ENCODE measurements at regions not wholly inside any gene's neighbourhood (a gene's known extent, or its start where the extent isn't known, plus 50 kb on each side); places are given as distances from the start of the nearest gene placed in this dataset.

DNA sequence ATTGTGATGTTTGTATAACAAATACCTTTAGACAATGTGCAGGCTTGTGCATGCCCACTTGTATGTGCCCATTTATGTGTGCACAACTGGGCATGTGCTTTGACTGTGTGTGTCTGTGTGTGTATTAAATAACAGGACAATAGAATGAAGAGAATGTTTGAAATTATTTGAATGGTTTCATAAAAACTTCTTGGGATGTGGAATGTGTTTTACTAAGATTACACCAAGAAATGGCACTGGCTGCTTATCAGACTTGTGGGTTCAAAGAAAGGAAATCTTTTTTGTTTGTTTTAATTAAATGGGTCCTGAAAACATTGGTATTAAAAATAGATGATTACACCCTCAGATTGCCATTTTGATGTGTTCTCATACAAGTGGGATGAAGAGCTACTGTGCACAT, 191.6 kb upstream of the CCN2 start:
- Histone ChIP-seq H3K27ac (ENCODE audit: low read length) (no peak overlapping the region), H3K27me3 (ENCODE audit: control insufficient read depth, insufficient read depth, low read length) (no peaks in the 10 kb centered on the region), H3K4me3 (ENCODE audit: low read length) (no peak overlapping the region), H3K9me3 (ENCODE audit: control insufficient read depth, low read depth, low read length) (no peaks in the 10 kb centered on the region), H3K4me1 (ENCODE audit: control insufficient read depth, insufficient read depth, low read length) (no peaks in the 10 kb centered on the region), H3K36me3 (ENCODE audit: control insufficient read depth, insufficient read depth, low read length) (no peaks in the 10 kb centered on the region)
- DNase-seq: no peak

GRCh38 chr6:132142308-132142707, 191.1 kb upstream of the CCN2 start:
- Histone ChIP-seq H3K4me1 (ENCODE audit: control insufficient read depth, insufficient read depth, low read length) (no peaks in the 10 kb centered on the region), H3K36me3 (ENCODE audit: control insufficient read depth, insufficient read depth, low read length) (no peaks in the 10 kb centered on the region), H3K27ac (ENCODE audit: low read length) (no peak overlapping the region), H3K27me3 (ENCODE audit: control insufficient read depth, insufficient read depth, low read length) (no peaks in the 10 kb centered on the region), H3K9me3 (ENCODE audit: control insufficient read depth, low read depth, low read length) (no peaks in the 10 kb centered on the region), H3K4me3 (ENCODE audit: low read length) (no peak overlapping the region)
- 67% methylated on average over 1 of the region's 1 CpG for WGBS (ENCODE audit: insufficient coverage, low lambda C conversion rate)
- no peak for DNase-seq

DNA sequence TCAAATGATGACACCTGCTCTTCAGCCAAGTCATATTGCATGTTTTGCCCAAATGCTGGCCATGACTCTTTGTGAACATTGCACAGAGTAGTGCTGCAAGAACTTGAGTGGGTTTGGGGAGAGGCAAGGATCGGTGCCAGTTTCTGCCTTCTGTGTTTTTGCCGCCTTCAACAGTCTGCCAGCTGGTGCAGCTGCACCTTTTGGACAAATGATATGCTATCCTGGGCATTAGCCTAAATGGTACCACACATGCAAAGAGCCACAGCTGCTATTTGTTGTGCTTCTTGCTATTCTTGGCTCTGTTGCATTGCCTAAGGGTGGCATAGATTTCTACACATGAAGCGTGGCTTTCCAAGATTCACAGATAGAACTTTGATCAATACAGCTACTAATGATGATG, 189.0 kb upstream of the CCN2 start:
- DNase-seq: no peak
- Histone ChIP-seq H3K4me1 (ENCODE audit: control insufficient read depth, insufficient read depth, low read length) (no peaks in the 10 kb centered on the region), H3K27me3 (ENCODE audit: control insufficient read depth, insufficient read depth, low read length) (no peaks in the 10 kb centered on the region), H3K9me3 (ENCODE audit: control insufficient read depth, low read depth, low read length) (no peaks in the 10 kb centered on the region), H3K27ac (ENCODE audit: low read length) (no peak overlapping the region), H3K4me3 (ENCODE audit: low read length) (no peak overlapping the region), H3K36me3 (ENCODE audit: control insufficient read depth, insufficient read depth, low read length) (no peaks in the 10 kb centered on the region)
- WGBS (ENCODE audit: insufficient coverage, low lambda C conversion rate): 100% methylated on average over 1 of the region's 3 CpGs

GRCh38 chr6:132139611-132140010, 188.4 kb upstream of the CCN2 start:
- Histone ChIP-seq H3K9me3 (ENCODE audit: control insufficient read depth, low read depth, low read length) (no peaks in the 10 kb centered on the region), H3K4me3 (ENCODE audit: low read length) (no peak overlapping the region), H3K27me3 (ENCODE audit: control insufficient read depth, insufficient read depth, low read length) (no peaks in the 10 kb centered on the region), H3K27ac (ENCODE audit: low read length) (no peak overlapping the region), H3K36me3 (ENCODE audit: control insufficient read depth, insufficient read depth, low read length) (no peaks in the 10 kb centered on the region), H3K4me1 (ENCODE audit: control insufficient read depth, insufficient read depth, low read length) (no peaks in the 10 kb centered on the region)
- no CpG with 5 or more reads among the region's 2 CpGs for WGBS (ENCODE audit: insufficient coverage, low lambda C conversion rate)
- no peak for DNase-seq

- WGBS (ENCODE audit: insufficient coverage, low lambda C conversion rate): no CpG with 5 or more reads among the region's 3 CpGs
- no peaks in the 10 kb centered on the region for H3K27me3 ChIP-seq (ENCODE audit: control insufficient read depth, insufficient read depth, low read length)
- no peak overlapping the region for H3K4me3 ChIP-seq (ENCODE audit: low read length)
- DNase-seq: no peak
- no peaks in the 10 kb centered on the region for H3K4me1 ChIP-seq (ENCODE audit: control insufficient read depth, insufficient read depth, low read length)
- H3K27ac ChIP-seq (ENCODE audit: low read length): no peak overlapping the region
- no peaks in the 10 kb centered on the region for H3K9me3 ChIP-seq (ENCODE audit: control insufficient read depth, low read depth, low read length)
- no peaks in the 10 kb centered on the region for H3K36me3 ChIP-seq (ENCODE audit: control insufficient read depth, insufficient read depth, low read length)
Observed at GRCh38 chr6:132136981-132137380, 185.8 kb upstream of the CCN2 start.

- no CpG with 5 or more reads among the region's 6 CpGs for WGBS (ENCODE audit: insufficient coverage, low lambda C conversion rate)
- no peaks in the 10 kb centered on the region for H3K4me1 ChIP-seq (ENCODE audit: control insufficient read depth, insufficient read depth, low read length)
- no peak for DNase-seq
- H3K36me3 ChIP-seq (ENCODE audit: control insufficient read depth, insufficient read depth, low read length): no peaks in the 10 kb centered on the region
- H3K4me3 ChIP-seq (ENCODE audit: low read length): no peak overlapping the region
- H3K27me3 ChIP-seq (ENCODE audit: control insufficient read depth, insufficient read depth, low read length): no peaks in the 10 kb centered on the region
- no peaks in the 10 kb centered on the region for H3K9me3 ChIP-seq (ENCODE audit: control insufficient read depth, low read depth, low read length)
- no peak overlapping the region for H3K27ac ChIP-seq (ENCODE audit: low read length)
Observed at GRCh38 chr6:132135409-132135808, 184.2 kb upstream of the CCN2 start.

GRCh38 chr6:132133736-132134445, 182.7 kb upstream of the CCN2 start:
- no peak for DNase-seq
- Histone ChIP-seq H3K4me3 (ENCODE audit: low read length) (no peak overlapping the region), H3K27ac (ENCODE audit: low read length) (no peak overlapping the region), H3K27me3 (ENCODE audit: control insufficient read depth, insufficient read depth, low read length) (no peaks in the 10 kb centered on the region), H3K9me3 (ENCODE audit: control insufficient read depth, low read depth, low read length) (no peaks in the 10 kb centered on the region), H3K36me3 (ENCODE audit: control insufficient read depth, insufficient read depth, low read length) (no peaks in the 10 kb centered on the region), H3K4me1 (ENCODE audit: control insufficient read depth, insufficient read depth, low read length) (no peaks in the 10 kb centered on the region)
- WGBS (ENCODE audit: insufficient coverage, low lambda C conversion rate): 75% methylated on average over 1 of the region's 5 CpGs

DNA sequence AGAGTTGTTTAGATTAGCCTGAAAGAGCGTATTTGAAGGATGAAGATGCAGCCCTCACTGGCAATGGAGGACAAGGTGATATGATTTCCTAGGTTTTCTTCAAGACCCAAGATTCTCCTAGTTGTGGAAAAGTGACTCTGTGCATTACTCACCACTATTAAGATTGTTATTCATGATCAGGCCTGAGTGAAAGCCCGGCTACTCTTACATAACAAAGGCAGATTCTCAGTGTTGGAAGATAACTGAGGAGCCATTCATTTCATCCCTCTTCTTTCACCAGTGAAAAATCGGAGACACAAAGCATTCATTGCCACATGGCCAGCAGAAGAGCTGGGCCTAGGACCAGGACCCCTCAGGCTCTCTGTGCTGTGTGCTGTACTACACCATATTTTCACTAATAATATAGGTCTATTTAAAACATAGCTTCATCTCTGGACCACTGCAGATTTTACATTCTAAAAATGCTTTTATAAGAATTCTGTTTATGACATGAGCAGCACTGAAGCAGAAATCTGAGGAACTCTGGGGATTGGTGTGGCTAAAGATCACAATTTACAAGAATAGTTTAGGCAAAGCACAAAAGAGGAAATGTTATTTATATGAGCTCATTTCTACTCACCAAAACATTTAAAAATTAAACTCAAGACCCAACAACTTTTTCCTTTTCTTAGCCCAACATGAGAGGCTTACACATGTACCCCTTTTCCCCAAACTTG, 181.9 kb upstream of the CCN2 start:
- H3K27ac ChIP-seq (ENCODE audit: low read length): peak overlapping the region; percentile 2
- H3K4me3 ChIP-seq (ENCODE audit: low read length): no peak overlapping the region
- H3K27me3 ChIP-seq (ENCODE audit: control insufficient read depth, insufficient read depth, low read length): no peaks in the 10 kb centered on the region
- no peak for DNase-seq
- H3K4me1 ChIP-seq (ENCODE audit: control insufficient read depth, insufficient read depth, low read length): no peaks in the 10 kb centered on the region
- WGBS (ENCODE audit: insufficient coverage, low lambda C conversion rate): 100% methylated on average over 1 of the region's 3 CpGs
- H3K36me3 ChIP-seq (ENCODE audit: control insufficient read depth, insufficient read depth, low read length): no peaks in the 10 kb centered on the region
- no peaks in the 10 kb centered on the region for H3K9me3 ChIP-seq (ENCODE audit: control insufficient read depth, low read depth, low read length)

- Histone ChIP-seq H3K4me1 (ENCODE audit: control insufficient read depth, insufficient read depth, low read length) (no peaks in the 10 kb centered on the region), H3K27ac (ENCODE audit: low read length) (peak overlapping the region; percentile 69), H3K9me3 (ENCODE audit: control insufficient read depth, low read depth, low read length) (no peaks in the 10 kb centered on the region), H3K36me3 (ENCODE audit: control insufficient read depth, insufficient read depth, low read length) (no peaks in the 10 kb centered on the region), H3K4me3 (ENCODE audit: low read length) (no peak overlapping the region), H3K27me3 (ENCODE audit: control insufficient read depth, insufficient read depth, low read length) (no peaks in the 10 kb centered on the region)
- WGBS (ENCODE audit: insufficient coverage, low lambda C conversion rate): no CpG with 5 or more reads among the region's 2 CpGs
- DNase-seq: no peak
Observed at GRCh38 chr6:132132422-132132821, 181.2 kb upstream of the CCN2 start.

DNA sequence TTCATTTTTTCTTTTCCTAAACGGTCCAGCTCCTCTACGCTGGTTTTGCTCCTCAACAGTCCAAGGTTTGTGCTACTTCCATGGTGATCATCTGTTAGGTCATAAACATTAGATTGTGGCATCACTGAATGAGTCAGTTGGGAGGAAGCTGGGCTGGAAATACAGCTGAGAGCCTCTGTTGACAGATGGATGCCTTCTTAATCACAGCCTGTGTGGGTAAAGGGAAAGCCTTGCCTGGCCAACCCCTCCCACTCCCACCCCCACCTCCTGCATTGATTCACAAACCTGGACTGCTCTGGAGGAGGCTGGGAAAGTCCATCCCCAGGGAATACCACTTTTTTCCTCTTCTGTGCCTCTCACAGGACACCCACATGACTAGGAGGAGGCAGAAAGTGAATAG, 180.6 kb upstream of the CCN2 start:
- Histone ChIP-seq H3K4me1 (ENCODE audit: control insufficient read depth, insufficient read depth, low read length) (no peaks in the 10 kb centered on the region), H3K27ac (ENCODE audit: low read length) (peak overlapping the region; percentile 69), H3K27me3 (ENCODE audit: control insufficient read depth, insufficient read depth, low read length) (no peaks in the 10 kb centered on the region), H3K4me3 (ENCODE audit: low read length) (no peak overlapping the region), H3K36me3 (ENCODE audit: control insufficient read depth, insufficient read depth, low read length) (no peaks in the 10 kb centered on the region), H3K9me3 (ENCODE audit: control insufficient read depth, low read depth, low read length) (no peaks in the 10 kb centered on the region)
- no CpG with 5 or more reads among the region's 2 CpGs for WGBS (ENCODE audit: insufficient coverage, low lambda C conversion rate)
- peak; percentile 31 to 32 for DNase-seq

DNA sequence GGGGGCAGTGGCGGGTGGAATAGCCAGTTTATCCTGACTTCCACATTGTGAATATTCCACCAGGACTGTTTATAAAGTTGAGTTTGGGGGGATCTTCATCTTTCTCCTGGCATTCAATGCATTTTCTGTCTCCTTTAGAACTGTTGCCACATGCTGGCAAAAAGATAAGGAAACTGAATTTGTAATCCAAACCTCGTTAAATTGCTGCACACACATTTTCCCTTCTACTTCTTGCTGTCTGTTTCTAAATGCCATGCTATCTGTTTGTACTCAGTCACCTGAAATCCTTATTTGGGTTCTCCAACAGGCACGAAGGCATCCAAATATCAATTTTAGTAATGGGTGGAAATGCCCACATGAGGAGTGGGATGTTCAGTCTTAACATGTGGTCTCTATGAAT, 180.2 kb upstream of the CCN2 start:
- Histone ChIP-seq H3K36me3 (ENCODE audit: control insufficient read depth, insufficient read depth, low read length) (no peaks in the 10 kb centered on the region), H3K4me1 (ENCODE audit: control insufficient read depth, insufficient read depth, low read length) (no peaks in the 10 kb centered on the region)
- 100% methylated on average over 1 of the region's 3 CpGs for WGBS (ENCODE audit: insufficient coverage, low lambda C conversion rate)

More for the DNA sequence above, 180.2 kb upstream of the CCN2 start:
- H3K9me3 ChIP-seq (ENCODE audit: control insufficient read depth, low read depth, low read length): no peaks in the 10 kb centered on the region
- no peaks in the 10 kb centered on the region for H3K27me3 ChIP-seq (ENCODE audit: control insufficient read depth, insufficient read depth, low read length)
- DNase-seq: no peak
- peak overlapping the region; percentile 69 for H3K27ac ChIP-seq (ENCODE audit: low read length)
- H3K4me3 ChIP-seq (ENCODE audit: low read length): no peak overlapping the region

Data from large intestine (tissue), 3 donors.